Esophagus squamous epithelium (tissue), 4 donors: ENCODE measurements at regions not wholly inside any gene's neighbourhood (a gene's known extent, or its start where the extent isn't known, plus 50 kb on each side); places are given as distances from the start of the nearest gene placed in this dataset.

Experiments used
- CTCF ChIP-seq, 6 experiments: fragments of 450-650 bp in 4 of 6; fragments of 200-600 bp in 2 of 6; sonication (generic) in 2 of 6; IDR thresholded peaks; one replicate each; pipeline ENCODE4 v1.5.1; 2016 to 2019; ENCODE audit warnings: antibody characterized with exemption in 6 of 6, mild to moderate bottlenecking in 4 of 6, moderate library complexity in 4 of 6
- POLR2A ChIP-seq, 4 donors: fragments of 450-650 bp; IDR thresholded peaks; one replicate each; pipeline ENCODE4 v1.6.1; 2017; ENCODE audit warnings: antibody characterized with exemption in 4 of 4, mild to moderate bottlenecking in 4 of 4, moderate library complexity in 3 of 4

GRCh38 chr15:55113736-55114135, 83.0 kb downstream of the RSL24D1 start:
- TF ChIP-seq CTCF (IDR thresholded peaks at IDR 0.05) (no peak), POLR2A (IDR thresholded peaks at IDR 0.05) (no peak)
